Naive thymus-derived CD8-positive, alpha-beta T cell (primary cell): ENCODE measurements at regions not wholly inside any gene's neighbourhood (a gene's known extent, or its start where the extent isn't known, plus 50 kb on each side); places are given as distances from the start of the nearest gene placed in this dataset.

Source experiments
- ATAC-seq, 2 donors: fragments of 150-1000 bp; cut with Tn5 transposase in 1 of 2; sonication (Bioruptor Pico), chemical (Tn5 transposase) in 1 of 2; 1 replicate in 1 of 2; 2 replicates in 1 of 2; pipeline ENCODE4 v1.10.0; 2021; ENCODE audit warnings: mild to moderate bottlenecking in 2 of 2, moderate library complexity in 2 of 2
- POLR2A ChIA-PET: fragments of 350-600 bp; sonication (Branson Sonifier 250); formaldehyde crosslinking; loops from one replicate; lab custom pipeline; 2021; ENCODE audit warnings: antibody characterized with exemption; lab: Charles Lee
- DNase-seq, 10 donors: peaks; one replicate each; pipeline versions ENCODE4 v3.0.0 to v3.0.0-alpha.2; 2020 to 2022
- H3K27ac Mint-ChIP-seq, 10 donors: one replicate each; pipeline ENCODE4 v1.8.0; 2020 to 2022; ENCODE audit warnings: mild to moderate bottlenecking in 10 of 10, mixed read lengths in 10 of 10, moderate library complexity in 4 of 10, inconsistent platforms in 1 of 10
- H3K27me3 Mint-ChIP-seq, 5 donors: one replicate each; pipeline ENCODE4 v1.8.0; 2021 to 2022; ENCODE audit warnings: mixed read lengths in 5 of 5
- H3K36me3 Mint-ChIP-seq, 3 donors: one replicate each; pipeline ENCODE4 v1.8.0; 2020 to 2022; ENCODE audit warnings: mixed read lengths in 3 of 3, mild to moderate bottlenecking in 2 of 3, inconsistent platforms in 1 of 3
- H3K4me1 Mint-ChIP-seq, 4 donors: one replicate each; pipeline ENCODE4 v1.8.0; 2021 to 2022; ENCODE audit warnings: mixed read lengths in 4 of 4
- H3K4me3 Mint-ChIP-seq, 10 donors: one replicate each; pipeline ENCODE4 v1.8.0; 2020 to 2022; ENCODE audit warnings: mild to moderate bottlenecking in 10 of 10, mixed read lengths in 10 of 10, moderate library complexity in 6 of 10, inconsistent platforms in 1 of 10
- H3K9me3 Mint-ChIP-seq, 9 donors: one replicate each; pipeline ENCODE4 v1.8.0; 2020 to 2022; ENCODE audit warnings: mixed read lengths in 9 of 9, mild to moderate bottlenecking in 3 of 9, inconsistent platforms in 1 of 9, moderate library complexity in 1 of 9

DNA sequence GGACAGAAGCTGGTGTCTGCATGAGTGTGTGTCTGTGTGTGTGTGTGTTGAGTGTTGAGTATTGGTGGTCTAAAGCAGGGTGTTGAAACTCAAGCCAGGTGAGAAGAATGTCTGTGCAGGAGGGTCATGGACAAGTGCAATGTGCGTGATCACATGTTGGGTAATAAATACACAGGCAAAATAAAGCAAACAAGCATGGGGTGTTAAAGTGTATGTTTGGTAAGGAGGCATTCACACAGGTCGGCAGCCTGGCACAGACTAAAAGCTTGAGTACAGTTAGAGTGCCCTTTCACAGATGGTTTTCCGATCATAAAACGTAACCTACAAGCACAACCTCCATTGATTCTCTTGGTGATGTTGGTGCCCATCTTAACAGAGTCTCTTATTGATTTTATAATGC, 476.9 kb upstream of the KLHL1 start:
- Mint-ChIP-seq H3K4me3 (no peak overlapping the region), H3K36me3 (no peaks in the 10 kb centered on the region), H3K27ac (no peak overlapping the region), H3K4me1 (no peaks in the 10 kb centered on the region), H3K9me3 (peaks cover 0 to 25% (median 3%) of the 10 kb centered on the region in 9 donors), H3K27me3 (no peaks in the 10 kb centered on the region)
- POLR2A ChIA-PET: no interaction called here
- ATAC-seq (no peak), DNase-seq (no peak)

DNA sequence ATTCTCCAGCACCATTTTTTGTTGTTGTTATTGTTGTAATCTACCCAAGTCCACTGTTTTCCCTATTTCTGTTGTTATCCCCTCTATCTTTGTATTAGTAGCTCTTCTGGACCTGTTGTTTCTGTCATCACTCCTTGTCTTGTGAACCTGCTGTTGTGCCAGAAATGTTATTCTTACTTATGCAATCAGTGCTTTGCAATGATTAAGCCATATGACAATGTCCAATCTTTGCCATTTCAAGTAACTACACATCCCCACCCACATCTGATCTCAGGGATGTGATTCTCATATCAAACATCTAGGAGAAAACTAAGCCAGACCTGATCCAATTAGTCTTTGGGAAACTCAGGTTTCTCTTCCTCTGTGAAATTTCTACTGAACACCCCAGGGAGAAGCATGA, 472.6 kb upstream of the KLHL1 start:
- POLR2A ChIA-PET: no interaction called here
- no peak for DNase-seq

DNA sequence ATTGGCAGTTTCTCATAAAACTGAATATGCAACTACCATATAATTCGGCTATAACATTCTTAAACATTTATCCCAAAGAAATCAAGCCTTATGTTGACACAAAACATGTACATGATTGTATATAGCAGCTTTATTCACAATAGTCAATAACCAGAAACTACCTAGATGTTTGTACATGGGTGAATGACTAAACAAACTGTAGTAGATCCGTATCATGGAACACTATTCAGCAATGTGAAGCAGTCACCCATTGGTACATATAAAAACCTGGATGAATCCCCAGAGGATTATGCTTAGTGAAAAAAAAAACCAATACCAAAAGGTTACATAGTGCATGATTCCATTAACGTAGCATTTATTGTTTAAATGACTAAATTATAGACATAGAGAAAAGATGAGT, 471.7 kb upstream of the KLHL1 start:
- Mint-ChIP-seq H3K27me3 (peaks cover 0 to under 1% (median 0%) of the 10 kb centered on the region in 5 donors), H3K4me3 (no peak overlapping the region), H3K36me3 (no peaks in the 10 kb centered on the region), H3K27ac (no peak overlapping the region), H3K9me3 (peaks cover 0 to 3% (median 0%) of the 10 kb centered on the region in 9 donors), H3K4me1 (no peaks in the 10 kb centered on the region)
- POLR2A ChIA-PET: no interaction called here
- no peak for DNase-seq
- ATAC-seq: no peak

More for the DNA sequence above, 472.6 kb upstream of the KLHL1 start:
- Mint-ChIP-seq H3K4me1 (no peaks in the 10 kb centered on the region), H3K27me3 (no peaks in the 10 kb centered on the region), H3K9me3 (peaks cover 0 to 10% (median 1%) of the 10 kb centered on the region in 9 donors), H3K27ac (no peak overlapping the region), H3K4me3 (no peak overlapping the region), H3K36me3 (no peaks in the 10 kb centered on the region)
- ATAC-seq: no peak

DNA sequence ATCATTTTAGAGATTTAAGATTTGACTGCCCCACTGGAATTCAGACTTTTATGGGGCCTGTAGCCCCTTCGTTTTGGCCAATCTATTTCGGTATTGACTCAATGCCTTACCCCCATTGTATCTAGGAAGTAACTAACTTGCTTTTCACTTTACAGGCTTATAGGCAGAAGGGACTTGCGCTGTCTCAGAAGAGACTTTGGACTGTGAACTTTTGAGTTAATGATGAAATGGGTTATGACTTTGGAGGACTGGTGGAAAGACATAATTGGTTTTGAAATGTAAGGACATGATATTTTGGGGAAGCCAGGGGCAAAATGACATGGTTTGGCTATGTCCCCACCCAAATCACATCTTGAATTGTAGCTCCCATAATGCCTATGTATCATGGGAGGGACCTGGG, 463.0 kb upstream of the KLHL1 start:
- no peak for ATAC-seq
- POLR2A ChIA-PET: no interaction called here
- no peaks in the 10 kb centered on the region for H3K36me3 Mint-ChIP-seq

DNA sequence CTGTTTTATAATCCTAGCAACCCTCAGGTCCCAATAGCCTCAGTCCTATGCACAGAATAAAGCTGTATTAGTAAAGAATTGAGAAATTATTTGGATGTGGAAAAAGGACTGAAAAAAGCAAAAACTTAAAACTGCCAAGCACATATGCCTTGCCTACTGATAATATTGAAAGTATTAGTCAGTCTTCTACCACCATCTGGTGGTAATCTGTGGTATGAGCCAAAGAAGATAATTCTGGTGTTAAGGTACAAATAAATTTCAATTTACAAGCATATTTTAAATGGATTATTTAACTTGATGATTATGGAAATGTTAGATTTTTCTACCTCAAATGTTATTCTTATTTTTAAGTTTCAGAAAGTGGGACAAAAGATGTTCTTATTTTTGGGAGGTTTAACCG, 460.3 kb upstream of the KLHL1 start:
- H3K9me3 Mint-ChIP-seq: no peaks in the 10 kb centered on the region
- H3K4me3 Mint-ChIP-seq: no peak overlapping the region
- H3K27ac Mint-ChIP-seq: no peak overlapping the region
- DNase-seq (no peak), ATAC-seq (no peak)
- POLR2A ChIA-PET: no interaction called here
- no peaks in the 10 kb centered on the region for H3K4me1 Mint-ChIP-seq
- H3K36me3 Mint-ChIP-seq: no peaks in the 10 kb centered on the region
- H3K27me3 Mint-ChIP-seq: no peaks in the 10 kb centered on the region

More for the DNA sequence above, 463.0 kb upstream of the KLHL1 start:
- Mint-ChIP-seq H3K27ac (no peak overlapping the region), H3K9me3 (no peaks in the 10 kb centered on the region), H3K27me3 (peaks cover 0 to 3% (median 0%) of the 10 kb centered on the region in 5 donors), H3K4me1 (no peaks in the 10 kb centered on the region), H3K4me3 (no peak overlapping the region)
- no peak for DNase-seq

DNA sequence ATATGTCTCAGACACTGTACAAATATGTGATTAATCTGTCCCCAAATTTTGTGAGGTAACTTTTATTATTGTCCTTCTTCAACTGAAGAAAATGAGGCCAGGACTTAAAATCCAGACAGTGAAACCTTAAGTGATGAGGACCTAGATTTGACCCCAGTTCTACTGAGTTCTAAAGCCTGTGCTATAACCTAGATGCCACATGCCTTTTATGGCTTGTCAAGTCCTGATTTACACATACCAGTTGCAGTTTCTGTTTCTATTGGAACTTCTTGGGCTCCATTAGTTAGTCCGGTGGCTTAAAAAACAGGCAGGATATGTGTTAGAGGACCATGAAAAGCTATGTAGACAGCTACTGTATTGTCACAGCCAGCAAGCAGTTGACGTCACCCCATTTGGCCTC, 436.5 kb upstream of the KLHL1 start:
- DNase-seq (no peak), ATAC-seq (no peak)
- Mint-ChIP-seq H3K9me3 (peaks cover 0 to 16% (median 5%) of the 10 kb centered on the region in 9 donors), H3K4me3 (no peak overlapping the region), H3K27ac (no peak overlapping the region), H3K36me3 (no peaks in the 10 kb centered on the region), H3K4me1 (no peaks in the 10 kb centered on the region), H3K27me3 (no peaks in the 10 kb centered on the region)
- POLR2A ChIA-PET: no interaction called here

DNA sequence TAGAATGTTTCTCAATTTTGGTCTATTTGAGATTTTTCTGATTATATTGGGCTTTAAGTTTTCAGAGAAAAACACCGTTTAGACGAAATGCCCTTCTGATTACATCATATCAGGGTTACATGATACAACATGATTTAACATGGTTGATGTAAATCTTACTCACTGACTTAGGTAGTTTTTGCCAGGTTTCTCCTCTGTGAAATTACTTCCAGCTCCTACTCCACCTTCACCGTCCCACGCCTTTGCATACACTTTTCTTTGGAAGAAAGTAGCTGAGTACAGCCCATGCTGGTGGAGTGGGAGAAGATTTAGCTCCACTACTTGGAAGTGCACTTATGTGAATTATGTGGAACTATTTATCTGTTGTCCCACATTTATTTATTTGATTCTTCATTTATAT, 433.2 kb upstream of the KLHL1 start:
- Mint-ChIP-seq H3K27me3 (no peaks in the 10 kb centered on the region), H3K27ac (no peak overlapping the region), H3K36me3 (no peaks in the 10 kb centered on the region), H3K4me1 (no peaks in the 10 kb centered on the region), H3K4me3 (no peak overlapping the region), H3K9me3 (peaks cover 0 to 10% (median 2%) of the 10 kb centered on the region in 9 donors)
- POLR2A ChIA-PET: no interaction called here
- ATAC-seq (no peak), DNase-seq (no peak)

DNA sequence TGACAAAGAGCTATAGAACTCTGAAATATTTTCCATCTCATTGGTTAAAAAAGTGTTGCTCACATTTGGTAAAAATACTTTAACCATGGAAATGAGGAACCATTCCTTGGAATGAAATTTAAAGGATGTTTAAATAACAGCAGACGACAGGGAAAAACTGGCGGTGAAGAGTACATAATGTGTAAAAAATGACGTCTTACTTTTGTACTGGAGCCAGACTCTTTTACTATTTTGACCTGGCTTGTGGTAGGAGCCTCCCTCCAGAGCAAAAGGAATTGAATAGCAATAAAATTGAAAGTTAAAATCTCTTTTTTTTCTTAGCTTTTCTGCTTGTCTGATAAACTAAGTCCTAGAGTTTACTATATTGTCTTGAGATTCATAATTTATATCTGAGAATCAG, 426.2 kb upstream of the KLHL1 start:
- H3K9me3 Mint-ChIP-seq: peaks cover 0 to 10% (median 2%) of the 10 kb centered on the region in 9 donors
- no peaks in the 10 kb centered on the region for H3K27me3 Mint-ChIP-seq
- H3K27ac Mint-ChIP-seq: no peak overlapping the region
- no peaks in the 10 kb centered on the region for H3K4me1 Mint-ChIP-seq
- ATAC-seq: no peak
- DNase-seq: no peak
- H3K4me3 Mint-ChIP-seq: no peak overlapping the region
- no peaks in the 10 kb centered on the region for H3K36me3 Mint-ChIP-seq
- POLR2A ChIA-PET: no interaction called here

DNA sequence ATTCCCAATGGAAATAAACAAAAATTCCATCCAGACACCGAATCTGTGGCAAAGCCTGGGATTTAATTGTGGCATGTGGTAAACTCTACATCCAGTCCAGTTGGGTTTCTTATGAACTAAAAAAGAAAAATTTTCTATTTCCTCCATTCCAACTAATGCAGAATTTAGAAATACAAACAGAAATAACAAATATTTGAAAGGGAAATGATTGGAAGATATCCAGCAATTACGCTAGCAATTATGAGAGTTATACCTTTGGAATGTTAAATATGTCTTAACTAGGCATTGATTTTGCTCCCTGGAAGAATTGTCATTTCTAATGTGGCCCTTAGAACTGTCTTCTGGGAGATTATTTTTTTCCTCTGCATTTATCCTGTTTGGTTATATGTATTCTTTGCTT, 421.4 kb upstream of the KLHL1 start:
- Mint-ChIP-seq H3K27ac (no peak overlapping the region), H3K36me3 (no peaks in the 10 kb centered on the region), H3K4me1 (no peaks in the 10 kb centered on the region), H3K27me3 (no peaks in the 10 kb centered on the region), H3K9me3 (peaks cover 0 to 10% (median 2%) of the 10 kb centered on the region in 9 donors), H3K4me3 (no peak overlapping the region)
- POLR2A ChIA-PET: no interaction called here
- no peak for ATAC-seq
- DNase-seq: no peak

DNA sequence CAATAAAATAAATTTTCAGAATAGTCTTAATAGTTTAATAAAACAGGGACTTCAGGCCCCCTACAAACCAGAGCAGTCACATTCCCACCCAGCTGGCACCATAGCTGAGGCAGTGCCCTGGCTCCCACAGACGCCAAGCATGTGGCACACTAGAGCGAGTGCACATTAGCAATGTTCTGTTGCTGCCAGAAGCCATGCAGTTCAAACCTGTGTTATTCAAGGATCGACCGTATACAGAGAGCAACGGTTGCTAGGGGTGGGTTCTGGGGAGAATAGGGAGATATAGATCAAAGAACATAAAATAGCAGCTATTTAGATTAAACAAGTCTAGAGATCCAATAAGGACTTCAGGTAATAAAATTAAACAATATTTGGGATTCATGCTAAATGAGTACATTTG, 419.3 kb upstream of the KLHL1 start:
- Mint-ChIP-seq H3K27me3 (no peaks in the 10 kb centered on the region), H3K4me1 (no peaks in the 10 kb centered on the region), H3K36me3 (no peaks in the 10 kb centered on the region), H3K4me3 (no peak overlapping the region), H3K27ac (no peak overlapping the region), H3K9me3 (peaks cover 0 to 3% (median 0%) of the 10 kb centered on the region in 9 donors)
- POLR2A ChIA-PET: no interaction called here
- no peak for ATAC-seq
- DNase-seq: no peak

DNA sequence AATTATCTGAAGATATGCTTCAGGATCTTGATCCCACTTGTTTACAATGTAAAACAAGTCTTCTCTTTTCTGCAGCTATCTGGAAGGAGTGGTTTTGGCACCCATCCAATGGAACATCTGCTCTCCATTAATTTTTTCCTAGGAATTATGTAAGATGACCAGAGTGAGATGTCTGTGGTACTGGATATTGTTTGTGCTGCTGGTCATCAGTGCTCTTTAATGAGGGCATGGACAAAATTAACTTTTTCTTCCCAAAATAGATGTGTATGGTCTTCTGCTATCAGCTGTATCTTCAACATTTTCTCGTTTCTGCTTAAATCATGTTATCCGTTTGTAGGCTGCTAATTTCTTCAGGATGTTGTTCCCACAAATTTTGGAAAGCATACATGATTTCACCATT, 415.4 kb upstream of the KLHL1 start:
- Mint-ChIP-seq H3K4me3 (no peak overlapping the region), H3K9me3 (peaks cover 0 to 7% (median 0%) of the 10 kb centered on the region in 9 donors), H3K36me3 (no peaks in the 10 kb centered on the region), H3K27ac (no peak overlapping the region), H3K4me1 (no peaks in the 10 kb centered on the region), H3K27me3 (no peaks in the 10 kb centered on the region)
- DNase-seq (no peak), ATAC-seq (no peak)
- POLR2A ChIA-PET: no interaction called here

DNA sequence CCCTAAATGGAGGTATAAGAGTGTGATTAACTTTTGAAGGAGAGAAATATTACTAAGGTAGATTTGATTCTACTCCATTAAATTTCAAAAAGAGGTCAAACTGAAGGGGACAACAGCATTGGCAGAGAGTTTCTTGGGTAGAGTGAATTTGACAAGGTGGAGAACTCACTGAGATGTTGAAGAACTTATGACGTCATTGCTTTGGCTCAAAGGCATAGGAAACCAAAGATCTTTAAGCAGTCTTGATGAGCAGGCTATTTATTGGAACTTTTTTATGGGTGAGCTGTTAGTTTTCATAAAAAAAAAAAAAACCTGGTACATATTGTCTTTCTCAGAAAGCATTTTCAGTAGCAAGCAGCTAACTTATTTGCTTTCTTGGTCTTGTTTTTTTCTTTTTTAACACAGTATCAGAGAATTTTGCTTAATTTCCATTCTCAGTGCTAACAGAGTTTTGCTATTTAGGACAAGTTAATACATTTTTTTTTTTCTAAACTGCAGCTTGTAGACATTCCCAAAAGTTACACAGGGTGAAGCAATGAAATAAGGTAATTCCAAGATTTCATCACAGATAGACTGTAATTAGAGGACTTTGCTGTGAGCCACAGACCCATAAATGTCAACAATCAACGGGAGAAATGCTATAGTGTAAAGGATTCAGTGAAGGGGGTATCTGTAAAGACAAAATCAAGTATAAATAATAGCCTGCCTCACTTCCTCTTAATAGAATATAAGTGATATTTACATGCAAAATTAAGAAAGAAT, 412.2 kb upstream of the KLHL1 start:
- no peak for DNase-seq
- Mint-ChIP-seq H3K27ac (no peak overlapping the region), H3K27me3 (no peaks in the 10 kb centered on the region), H3K4me3 (no peak overlapping the region), H3K9me3 (peaks cover 0 to 7% (median 0%) of the 10 kb centered on the region in 9 donors), H3K4me1 (no peaks in the 10 kb centered on the region), H3K36me3 (no peaks in the 10 kb centered on the region)
- POLR2A ChIA-PET: no interaction called here
- ATAC-seq: no peak

DNA sequence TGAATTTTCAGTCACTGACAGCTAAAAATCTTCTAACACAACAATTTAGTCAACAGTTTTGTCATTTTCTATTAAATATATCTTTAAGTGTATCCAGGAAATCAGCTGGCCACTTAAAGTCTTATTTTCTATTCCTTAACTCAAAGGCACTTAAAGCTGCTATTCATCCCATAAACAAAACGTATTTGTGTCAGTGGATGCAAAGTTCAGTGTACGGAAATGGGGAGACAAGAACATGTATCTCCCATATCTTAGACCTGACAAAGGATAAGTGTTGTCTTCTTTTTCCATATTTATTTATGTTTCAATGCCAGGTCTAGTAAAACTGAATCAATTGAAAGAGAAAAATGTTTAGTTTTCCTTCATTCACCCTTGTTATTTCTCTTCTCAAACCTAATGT, 409.8 kb upstream of the KLHL1 start:
- ATAC-seq: no peak
- H3K9me3 Mint-ChIP-seq: peaks cover 0 to 5% (median 0%) of the 10 kb centered on the region in 9 donors
- H3K27ac Mint-ChIP-seq: no peak overlapping the region
- no peaks in the 10 kb centered on the region for H3K4me1 Mint-ChIP-seq
- H3K36me3 Mint-ChIP-seq: no peaks in the 10 kb centered on the region
- DNase-seq: no peak
- POLR2A ChIA-PET: no interaction called here
- H3K27me3 Mint-ChIP-seq: no peaks in the 10 kb centered on the region
- no peak overlapping the region for H3K4me3 Mint-ChIP-seq

DNA sequence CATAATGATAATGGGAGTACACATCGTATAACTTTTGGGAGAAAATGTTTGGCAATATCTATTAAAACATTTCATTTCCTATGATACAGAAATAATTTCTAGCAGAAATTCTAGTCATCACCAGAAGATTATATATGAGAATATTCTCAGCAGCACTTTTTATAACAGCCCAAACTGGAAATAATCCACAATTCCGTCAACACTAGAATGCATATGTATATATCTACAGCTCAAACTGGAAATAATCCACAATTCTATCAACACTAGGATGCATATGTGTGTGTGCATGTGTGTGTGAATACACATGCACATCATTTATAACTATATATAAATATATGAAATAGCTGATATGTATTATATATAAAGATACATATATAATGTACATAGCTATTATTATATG, 408.0 kb upstream of the KLHL1 start:
- Mint-ChIP-seq H3K36me3 (no peaks in the 10 kb centered on the region), H3K27me3 (no peaks in the 10 kb centered on the region), H3K4me1 (no peaks in the 10 kb centered on the region), H3K4me3 (no peak overlapping the region), H3K9me3 (peaks cover 0 to 10% (median 0%) of the 10 kb centered on the region in 9 donors), H3K27ac (no peak overlapping the region)
- DNase-seq (no peak), ATAC-seq (no peak)
- POLR2A ChIA-PET: no interaction called here
